ELF-1 (cell line): ENCODE measurements at regions not wholly inside any gene's neighbourhood (a gene's known extent, or its start where the extent isn't known, plus 50 kb on each side); places are given as distances from the start of the nearest gene placed in this dataset.
A peak's percentile ranks its signal among the peaks of the same experiment; 100 is the strongest.

Experiments used
- DNase-seq: peaks from one replicate; pipeline ENCODE4 v3.0.0-alpha.2; 2016; ENCODE audit warnings: low read depth, low spot score

DNA sequence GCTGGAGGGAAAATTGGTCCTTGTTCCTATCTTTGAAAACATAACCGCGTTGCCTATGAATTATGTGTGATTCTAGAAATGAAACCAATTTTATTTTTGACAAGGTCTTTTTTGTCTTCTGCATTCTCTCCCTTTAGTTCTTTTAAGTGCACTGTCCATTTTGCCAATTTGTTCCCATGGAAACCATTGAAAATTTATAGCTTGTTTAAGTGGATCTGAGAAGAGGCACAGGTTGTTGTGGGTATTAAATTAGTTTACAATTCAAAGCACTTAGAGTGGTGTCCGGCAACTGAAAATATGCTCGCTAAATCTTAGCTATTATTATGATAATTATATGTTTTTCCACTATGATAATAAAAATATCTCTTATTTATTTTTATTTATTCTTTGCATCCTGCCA lies 107.5 kb upstream of the FSHR start:
- no peak for DNase-seq

DNA sequence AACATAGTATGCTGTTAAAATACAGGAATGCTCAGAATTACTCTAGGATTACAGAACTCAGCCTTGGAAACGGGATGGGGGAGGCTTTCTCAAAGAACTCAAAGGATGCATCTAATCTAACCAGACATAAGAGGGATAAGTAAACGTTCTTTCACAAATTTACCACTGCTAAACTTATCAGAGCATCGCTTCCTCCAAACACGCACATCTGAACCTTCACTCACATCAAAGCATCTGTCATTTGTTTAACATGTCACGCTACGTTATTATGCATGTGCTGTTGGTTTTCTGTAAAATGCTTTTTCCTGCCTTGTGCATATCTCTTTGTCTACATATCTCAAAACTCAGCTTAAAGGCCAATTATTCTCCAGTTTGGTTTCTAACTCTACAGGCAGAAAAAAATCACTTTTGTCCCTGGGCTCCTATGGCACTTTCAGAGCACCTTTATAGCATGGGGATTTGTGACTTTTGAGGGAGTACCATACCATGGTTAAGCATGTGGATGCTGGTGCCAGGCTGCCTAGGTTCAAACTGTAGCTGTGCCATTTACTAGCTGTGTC lies 106.7 kb upstream of the FSHR start:
- DNase-seq, result no peak

DNA sequence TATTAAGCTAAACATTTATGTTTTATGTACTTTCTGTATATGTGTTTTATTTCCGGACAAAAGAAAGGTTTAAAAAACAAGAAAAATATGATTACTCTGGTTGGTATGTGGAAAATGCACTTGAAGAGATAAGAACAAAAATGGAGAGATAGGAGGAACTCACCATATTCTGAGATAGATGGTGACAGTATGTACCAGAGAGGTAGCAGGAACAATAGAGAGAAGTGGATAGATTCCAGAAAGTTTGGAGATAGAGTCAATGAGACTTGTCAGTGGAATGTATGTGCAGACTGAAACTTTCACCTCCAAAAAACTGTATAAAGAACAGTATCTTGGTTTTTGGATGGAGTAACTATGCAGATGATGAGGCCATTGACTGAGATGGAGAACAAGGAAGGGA lies 105.6 kb upstream of the FSHR start:
- no peak for DNase-seq

DNA sequence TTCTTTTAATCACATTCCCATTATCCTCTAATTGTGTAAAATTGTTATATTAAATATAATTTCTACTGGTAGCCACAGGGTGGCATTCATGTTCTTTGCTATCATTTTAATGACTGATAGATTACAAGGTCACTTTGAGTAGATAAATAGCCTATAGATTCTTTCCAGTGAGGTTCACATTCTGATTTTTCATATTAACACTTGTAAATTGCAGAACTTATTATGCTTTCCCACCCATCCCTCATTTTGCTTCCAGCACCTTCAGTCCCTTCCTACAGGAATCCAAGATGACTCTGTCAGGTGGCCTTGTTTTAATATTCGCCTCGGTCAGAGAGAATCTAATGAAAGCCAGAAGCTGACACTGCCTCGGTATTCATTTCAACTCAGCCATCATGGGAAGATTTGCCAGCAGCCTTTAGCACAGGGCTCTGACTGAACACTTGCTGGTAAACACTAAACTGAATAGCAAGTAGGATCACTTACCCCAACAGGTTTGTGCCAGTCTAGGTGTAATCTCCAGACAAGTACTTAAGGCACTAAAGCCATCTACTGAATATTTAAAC lies 101.2 kb upstream of the FSHR start:
- no peak for DNase-seq

DNA sequence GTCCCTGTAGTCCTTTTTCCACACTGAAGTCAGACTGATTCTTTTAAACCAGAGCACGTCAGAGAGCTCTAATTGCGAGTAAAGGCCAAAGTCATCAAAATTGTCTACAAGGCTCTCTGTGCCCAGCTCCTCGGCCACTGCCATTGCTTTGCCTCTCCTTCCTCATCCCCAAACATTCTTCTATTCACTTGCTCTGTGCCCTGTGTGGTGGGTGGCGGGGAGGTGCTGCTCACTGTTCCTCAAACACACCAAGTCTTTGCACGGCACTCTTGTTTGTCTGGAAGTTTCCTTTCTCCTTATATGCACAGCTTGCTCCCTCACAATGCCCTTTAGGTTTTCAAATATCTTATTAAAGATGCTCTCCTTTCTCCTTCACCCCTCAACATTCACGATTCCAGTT lies 100.1 kb upstream of the FSHR start:
- no peak for DNase-seq

DNA sequence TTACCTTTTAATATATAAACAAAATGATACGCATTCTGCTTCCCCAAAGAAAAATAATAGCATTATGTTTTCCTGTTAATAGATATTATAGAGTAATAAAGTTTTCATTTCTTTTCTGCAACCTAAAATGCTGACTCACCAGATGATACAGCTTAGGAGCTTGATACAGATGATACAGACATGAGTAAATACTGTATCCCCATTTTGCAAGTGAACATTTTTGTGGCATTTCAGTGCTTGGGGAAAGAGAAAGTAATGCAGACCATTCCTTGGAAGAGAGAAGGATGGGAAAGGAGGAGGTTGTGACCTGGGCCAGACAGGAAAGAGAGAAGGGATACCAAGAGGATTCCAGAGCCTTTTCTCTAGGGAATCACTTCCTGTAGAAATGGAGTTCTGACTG lies 97.5 kb upstream of the FSHR start:
- no peak for DNase-seq

DNA sequence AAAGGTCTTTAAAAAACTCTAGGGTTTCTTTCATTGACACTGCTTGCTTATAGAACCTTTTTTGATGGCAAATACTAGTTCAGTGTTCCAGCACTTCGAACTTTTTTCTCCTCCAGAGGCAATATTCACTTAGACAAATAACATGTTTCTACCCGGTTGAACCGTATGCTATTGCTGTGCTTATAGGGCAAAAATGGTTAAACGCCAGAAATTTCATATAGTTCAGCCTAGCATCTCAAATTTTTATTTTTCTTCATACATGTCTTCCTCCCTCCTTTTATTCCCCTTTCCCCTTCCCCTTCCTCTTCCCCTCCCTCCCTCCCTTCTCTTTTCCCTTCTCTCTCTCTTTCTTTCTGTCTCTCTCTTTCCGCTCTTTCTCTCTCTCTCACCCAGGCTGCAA lies 96.9 kb upstream of the FSHR start:
- no peak for DNase-seq

DNA sequence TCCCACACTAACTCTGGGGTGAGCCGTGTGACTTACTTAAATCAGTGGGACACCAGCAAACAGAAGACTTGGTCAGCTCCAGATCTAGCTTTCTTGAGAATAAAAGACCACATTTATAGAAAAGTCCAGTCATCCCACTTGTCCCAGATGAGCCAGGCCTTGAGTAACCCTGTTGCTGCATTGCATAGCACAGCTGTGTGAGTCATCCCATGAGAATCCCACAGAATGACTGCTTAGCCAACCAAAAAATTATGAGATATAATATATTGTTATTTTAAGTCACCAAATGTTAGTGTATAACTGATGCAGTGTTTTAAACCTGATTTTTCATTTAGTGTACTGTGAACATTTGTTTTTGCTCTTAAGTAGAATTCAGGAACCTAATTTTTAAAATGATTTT lies 94.2 kb upstream of the FSHR start:
- DNase-seq, result no peak

DNA sequence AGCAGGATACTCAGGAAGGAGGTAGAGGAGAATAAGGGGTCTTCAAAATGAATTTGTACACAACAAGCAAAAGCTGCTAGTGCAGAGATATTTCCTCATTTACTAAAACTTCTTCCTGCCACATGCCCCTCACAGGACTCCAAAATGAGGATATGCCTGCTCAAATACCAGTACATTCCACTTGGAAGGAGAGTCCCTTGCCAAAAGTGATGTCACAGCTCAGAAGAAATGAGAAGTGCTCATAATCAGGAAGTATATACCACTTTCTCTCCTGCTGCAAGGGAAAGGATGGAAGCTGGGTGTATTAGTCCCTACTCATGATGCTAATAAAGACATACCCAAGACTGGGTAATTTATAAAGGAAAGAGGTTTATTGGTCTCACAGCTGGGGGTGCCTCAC lies 87.7 kb upstream of the FSHR start:
- no peak for DNase-seq

DNA sequence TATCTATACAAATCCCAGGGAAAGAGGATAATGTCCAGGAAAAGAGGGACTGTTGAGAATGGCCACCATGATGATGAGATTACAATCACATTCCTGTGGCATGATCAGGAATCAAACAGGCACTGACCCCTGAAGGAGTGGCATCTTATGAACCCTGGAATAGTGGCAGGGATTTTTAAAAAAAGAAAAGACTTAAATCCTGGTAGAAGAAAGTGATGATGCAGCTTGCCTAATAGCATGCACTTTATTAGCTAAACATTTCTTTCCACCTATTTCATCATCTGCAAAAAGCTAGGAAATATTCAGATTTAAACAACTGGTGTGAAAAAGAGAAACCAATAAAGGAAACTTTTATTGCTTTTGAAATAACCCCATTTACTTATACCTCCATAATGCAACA lies 87.2 kb upstream of the FSHR start:
- DNase-seq, result no peak

DNA sequence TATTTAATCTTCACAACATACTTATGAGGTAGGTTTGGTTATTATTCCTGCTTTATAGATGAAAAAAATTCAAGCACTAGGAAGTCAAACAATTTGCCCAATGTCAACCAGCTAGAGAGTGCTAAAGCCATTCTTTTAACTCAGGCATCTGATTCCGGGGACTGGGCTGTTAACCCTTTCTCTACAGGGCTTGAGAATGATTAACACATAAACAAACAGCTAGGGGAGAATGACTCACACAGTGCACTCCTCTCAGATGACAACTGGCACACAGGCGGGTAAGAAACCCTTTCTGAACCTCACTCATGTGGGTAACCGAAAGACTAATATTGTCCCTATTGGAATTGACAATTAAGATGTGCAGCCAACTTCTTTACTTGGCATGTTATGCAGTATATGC lies 86.3 kb upstream of the FSHR start:
- DNase-seq, result no peak

DNA sequence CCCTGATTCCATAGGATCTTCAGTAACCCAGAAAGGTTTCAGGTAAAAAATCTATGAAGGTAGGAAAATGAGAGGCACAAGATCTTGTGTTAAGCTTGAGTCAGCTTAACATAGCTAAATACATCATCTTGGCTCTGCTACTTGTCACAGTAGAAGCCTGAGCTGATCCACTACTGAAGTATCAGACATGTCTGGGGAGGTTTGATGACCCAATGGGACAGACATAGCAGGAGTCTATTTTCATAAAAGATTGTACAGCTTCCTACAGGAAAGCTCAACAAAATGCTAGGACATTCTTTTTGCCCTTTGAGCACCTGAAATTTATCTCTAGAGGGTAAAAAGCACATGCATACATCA lies 84.3 kb upstream of the FSHR start:
- no peak for DNase-seq

DNA sequence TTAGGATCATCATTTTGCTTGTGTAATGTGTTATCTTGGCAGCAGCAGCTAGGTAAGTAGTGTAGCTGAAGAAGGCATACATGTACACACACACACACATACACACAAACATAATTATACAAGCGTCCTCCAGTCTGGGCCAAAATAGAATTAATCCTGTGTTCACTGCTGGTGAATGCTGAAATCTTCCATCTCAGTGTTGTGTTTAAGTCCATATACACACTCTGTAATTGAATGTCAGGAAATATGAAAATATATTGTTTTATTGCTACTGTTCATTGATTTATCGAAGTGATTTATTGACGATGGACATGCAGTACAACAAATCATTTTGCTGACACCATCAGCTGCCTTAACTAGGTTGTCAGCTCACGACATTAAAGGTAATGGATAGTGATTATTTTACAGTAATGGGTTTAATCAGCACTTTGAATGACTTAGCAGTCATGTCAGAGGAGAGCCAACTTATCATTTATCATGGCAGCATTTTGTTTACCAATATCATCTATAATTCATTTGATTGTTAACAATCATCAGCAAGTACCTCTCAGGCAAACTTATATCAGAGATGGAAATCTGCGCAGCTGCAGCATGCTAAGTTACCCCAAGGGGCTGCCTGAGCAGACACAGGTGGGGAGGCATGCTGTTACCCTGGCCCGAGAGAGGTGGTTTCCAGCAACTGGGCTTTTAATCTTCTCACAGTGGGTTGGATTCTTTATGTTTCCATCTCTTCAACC lies 83.7 kb upstream of the FSHR start:
- DNase-seq, result no peak

DNA sequence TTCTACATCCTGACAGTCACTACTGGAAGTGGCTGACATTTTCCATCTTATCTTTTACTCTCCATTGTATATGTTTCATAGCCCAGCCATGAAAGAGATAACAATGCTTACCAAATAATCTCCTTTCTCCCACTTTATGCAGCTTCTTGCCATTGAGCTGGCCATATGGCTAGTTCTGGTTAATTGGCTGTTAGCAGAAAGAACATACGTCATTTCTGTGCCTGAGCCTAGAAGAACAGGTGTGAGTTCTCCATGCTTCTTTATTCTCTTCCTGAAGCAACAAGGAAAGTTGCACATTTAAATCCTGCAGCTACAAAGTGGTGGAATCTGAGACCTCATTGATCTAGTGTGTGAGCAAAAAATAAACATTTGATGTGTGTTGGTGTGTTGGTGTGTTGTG lies 82.0 kb upstream of the FSHR start:
- no peak for DNase-seq

DNA sequence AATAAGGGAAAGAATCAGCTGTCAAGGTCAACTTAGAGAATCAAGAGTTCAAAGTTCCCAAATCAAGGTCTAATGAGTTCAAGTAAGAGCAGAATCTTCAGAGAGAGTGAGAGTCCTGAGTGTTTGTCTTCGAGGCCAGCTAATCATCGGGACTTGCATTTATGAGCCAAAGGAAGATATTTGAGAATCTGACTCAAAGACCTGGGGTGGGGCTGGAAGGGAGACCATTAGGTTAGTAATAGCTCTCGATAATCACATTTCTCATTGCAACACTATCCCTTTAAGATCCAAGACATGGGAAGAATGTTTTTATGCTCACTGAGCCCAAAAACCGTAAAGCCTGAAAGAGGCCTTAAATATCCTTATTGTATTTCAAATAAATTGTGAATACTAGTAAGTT lies 72.0 kb upstream of the FSHR start:
- DNase-seq, result no peak

DNA sequence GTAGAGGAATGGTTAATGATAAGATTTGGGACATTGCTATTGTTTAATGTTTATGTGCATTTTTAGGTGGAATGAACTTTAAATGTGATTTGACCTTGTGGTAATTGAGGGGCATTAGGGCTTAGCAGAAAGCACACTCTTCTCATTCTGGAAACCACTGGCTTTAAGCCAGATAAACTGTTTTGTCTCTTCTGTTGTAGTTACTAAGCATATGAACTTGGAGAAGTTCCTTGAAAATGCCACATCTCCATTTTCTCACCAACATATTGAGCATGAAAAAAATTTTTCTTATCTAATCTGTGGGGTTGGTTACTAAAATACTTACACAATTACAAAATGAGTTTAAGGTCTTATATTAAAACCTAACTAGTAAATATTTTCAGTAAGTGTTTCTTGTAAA lies 70.8 kb upstream of the FSHR start:
- no peak for DNase-seq

DNA sequence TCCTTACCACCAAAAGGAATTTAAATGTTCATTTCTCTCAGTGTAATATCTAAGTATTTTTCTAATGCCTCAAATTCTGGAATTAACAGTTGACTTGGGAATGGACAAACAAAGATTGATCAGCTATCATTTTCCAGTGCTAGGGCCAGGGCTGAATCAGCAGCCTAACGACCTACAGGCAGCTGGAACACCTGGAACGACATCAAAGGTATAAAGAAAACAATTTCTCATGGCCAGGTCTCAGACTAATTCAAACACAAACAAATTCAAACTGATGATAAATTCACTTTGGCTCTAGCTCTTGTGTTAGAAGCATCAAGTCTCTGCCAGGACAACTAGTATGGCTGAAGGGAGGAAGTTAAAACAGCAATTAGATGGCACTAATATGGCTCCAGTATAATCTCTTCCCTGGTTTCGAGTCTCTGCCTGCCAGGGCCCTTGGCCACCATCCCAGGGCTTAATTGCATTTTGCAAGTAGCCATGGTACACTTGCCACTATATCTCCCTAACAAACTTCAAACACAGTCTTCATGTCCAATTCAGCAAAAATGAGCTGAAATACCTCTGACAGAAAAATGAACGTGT lies 70.2 kb upstream of the FSHR start:
- DNase-seq, result no peak

DNA sequence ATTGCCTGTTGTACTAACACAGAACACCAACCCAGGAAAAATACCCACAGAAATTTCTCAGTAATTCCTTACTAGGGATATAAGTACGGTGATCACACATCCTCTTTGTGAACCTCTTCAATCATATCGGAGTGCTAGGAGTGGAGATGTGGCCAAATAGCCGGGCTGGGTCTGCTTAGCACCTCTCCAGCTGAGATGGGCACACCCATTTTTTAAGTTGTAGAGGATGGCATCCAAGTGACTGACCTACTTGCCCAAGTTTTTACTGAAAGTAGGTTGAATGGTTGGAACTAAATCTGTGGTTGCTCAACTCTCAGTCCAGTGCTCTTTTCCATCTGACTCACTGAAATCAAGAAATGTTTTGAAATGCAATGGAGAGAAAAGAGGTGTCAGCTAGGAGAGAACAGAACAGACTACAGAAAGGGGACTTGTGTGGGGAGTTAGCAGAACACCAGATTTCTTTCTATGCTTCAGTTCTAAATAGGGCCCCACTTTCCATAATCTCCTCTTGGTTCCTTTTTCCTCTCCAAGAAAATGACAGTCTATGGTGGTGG lies 68.7 kb upstream of the FSHR start:
- no peak for DNase-seq

DNA sequence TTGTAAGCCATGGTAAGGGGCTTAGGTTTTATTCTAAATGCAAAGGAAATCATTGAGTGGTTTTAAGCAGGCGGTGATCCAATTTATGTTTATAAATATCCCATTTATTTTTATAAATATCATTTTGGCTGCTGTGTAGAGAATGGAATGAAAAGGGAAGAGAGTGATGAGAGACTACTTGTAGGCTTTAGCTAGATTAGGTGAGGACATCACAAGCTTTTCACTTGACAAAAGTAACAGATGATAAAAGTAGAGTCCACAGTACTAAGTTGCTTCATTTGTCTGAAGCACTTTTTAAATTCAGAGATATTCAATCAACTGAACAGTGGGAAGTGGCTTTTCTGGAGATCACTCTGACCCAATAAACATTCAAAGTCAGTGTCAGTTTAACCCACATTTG lies 65.4 kb upstream of the FSHR start:
- no peak for DNase-seq

DNA sequence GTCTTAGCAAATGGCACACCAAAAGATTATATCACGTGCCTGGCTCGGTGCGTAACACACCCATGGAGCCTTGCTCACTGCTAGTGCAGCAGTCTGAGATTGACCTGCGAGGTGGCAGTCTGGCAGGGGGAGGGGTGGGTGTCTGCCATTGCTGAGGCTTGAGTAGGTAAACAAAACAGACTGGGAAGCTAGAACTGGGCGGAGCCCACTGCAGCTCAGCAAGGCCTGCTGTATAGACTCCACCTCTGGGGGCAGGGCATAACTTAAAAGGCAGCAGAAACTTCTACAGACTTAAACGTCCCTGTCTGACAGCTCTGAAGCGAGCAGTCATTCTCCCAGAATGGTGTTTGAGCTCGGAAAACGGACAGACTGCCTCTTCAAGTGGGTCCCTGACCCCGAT lies 55.9 kb upstream of the FSHR start:
- DNase-seq, result peak; percentile 88

DNA sequence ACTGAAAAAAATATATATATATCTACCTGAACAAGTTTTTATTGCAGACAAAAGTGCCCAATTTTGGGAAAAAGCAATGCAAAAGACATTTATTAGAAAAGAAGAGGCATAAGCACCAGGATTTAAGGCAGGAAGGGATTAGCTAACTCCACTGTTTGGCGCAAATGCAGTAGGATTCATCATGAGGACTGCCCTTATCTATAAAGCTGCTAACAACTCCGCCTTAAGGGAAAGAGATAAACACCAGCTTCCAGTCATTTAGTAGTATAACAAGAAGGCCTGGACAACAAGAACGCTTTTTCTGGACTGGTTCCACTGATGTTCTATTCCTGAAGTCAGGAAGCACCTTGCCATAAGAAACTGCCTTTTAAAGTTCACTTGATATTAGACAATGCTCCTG lies 52.9 kb upstream of the FSHR start:
- DNase-seq, result no peak
